ENCODE measurements at regions not wholly inside any gene's neighbourhood (a gene's known extent, or its start where the extent isn't known, plus 50 kb on each side); places are given as distances from the start of the nearest gene placed in this dataset.

- TF ChIP-seq EP300 (IDR thresholded peaks at IDR 0.05) (no peak), CTCF (IDR thresholded peaks at IDR 0.05) (no peak), POLR2A (IDR thresholded peaks at IDR 0.05) (no peak)
- Histone ChIP-seq H3K27me3 (no peaks in the 10 kb centered on the region), H3K4me1 (peaks cover 0 to 4% (median 2%) of the 10 kb centered on the region in 4 donors), H3K9me3 (peaks cover 0 to 13% (median 0%) of the 10 kb centered on the region in 4 donors), H3K4me3 (no peak overlapping the region), H3K36me3 (no peaks in the 10 kb centered on the region), H3K27ac (no peak overlapping the region)
- no peak for DNase-seq
- intact Hi-C loops (cut with DNase I) = no loop called here
- WGBS, 2 donors = 64 to 87% methylated on average over 2 of the region's 2 CpGs
Measured at GRCh38 chr15:98381446-98381845, 266.9 kb upstream of the IGF1R start.

GRCh38 chr15:98382139-98382538, 266.2 kb upstream of the IGF1R start:
- intact Hi-C loops (cut with DNase I) = no loop called here
- WGBS, 2 donors = 67 to 72% methylated on average over 6 of the region's 6 CpGs
- H3K36me3 ChIP-seq = no peaks in the 10 kb centered on the region
- peaks cover 0 to 12% (median 0%) of the 10 kb centered on the region in 4 donors for H3K9me3 ChIP-seq
- H3K4me1 ChIP-seq = no peaks in the 10 kb centered on the region
- no peaks in the 10 kb centered on the region for H3K27me3 ChIP-seq
- no peak for DNase-seq
- no peak overlapping the region for H3K27ac ChIP-seq
- H3K4me3 ChIP-seq = no peak overlapping the region
- TF ChIP-seq CTCF (IDR thresholded peaks at IDR 0.05) = no peak
- TF ChIP-seq EP300 (IDR thresholded peaks at IDR 0.05) = no peak
- TF ChIP-seq POLR2A (IDR thresholded peaks at IDR 0.05) = no peak
- TF ChIP-seq POLR2AphosphoS5 (IDR thresholded peaks at IDR 0.05) = no peak

GRCh38 chr15:98383571-98383970, 264.8 kb upstream of the IGF1R start:
- TF ChIP-seq CTCF (IDR thresholded peaks at IDR 0.05) (no peak), EP300 (IDR thresholded peaks at IDR 0.05) (no peak), POLR2AphosphoS5 (IDR thresholded peaks at IDR 0.05) (no peak), POLR2A (IDR thresholded peaks at IDR 0.05) (no peak)
- no peaks in the 10 kb centered on the region for H3K36me3 ChIP-seq
- no peak overlapping the region for H3K27ac ChIP-seq
- H3K9me3 ChIP-seq = peaks cover 0 to 9% (median 0%) of the 10 kb centered on the region in 4 donors
- H3K27me3 ChIP-seq = no peaks in the 10 kb centered on the region
- DNase-seq = no peak
- intact Hi-C loops (cut with DNase I) = no loop called here
- WGBS, 2 donors = 74 to 81% methylated on average over 2 of the region's 2 CpGs
- H3K4me3 ChIP-seq = no peak overlapping the region
- H3K4me1 ChIP-seq = no peaks in the 10 kb centered on the region

- WGBS, 2 donors = 47 to 55% methylated on average over 9 of the region's 9 CpGs
- no peak for DNase-seq
- H3K4me1 ChIP-seq = no peaks in the 10 kb centered on the region
- H3K4me3 ChIP-seq = no peak overlapping the region
- H3K27me3 ChIP-seq = no peaks in the 10 kb centered on the region
- intact Hi-C loops (cut with DNase I) = no loop called here
- H3K27ac ChIP-seq = no peak overlapping the region
- H3K36me3 ChIP-seq = no peaks in the 10 kb centered on the region
- TF ChIP-seq CTCF (IDR thresholded peaks at IDR 0.05) (no peak), POLR2AphosphoS5 (IDR thresholded peaks at IDR 0.05) (no peak), EP300 (IDR thresholded peaks at IDR 0.05) (no peak), POLR2A (IDR thresholded peaks at IDR 0.05) (no peak)
- peaks cover 0 to 3% (median 0%) of the 10 kb centered on the region in 4 donors for H3K9me3 ChIP-seq
Measured at GRCh38 chr15:98384328-98385029, 263.9 kb upstream of the IGF1R start.

Measured in sigmoid colon (tissue), 6 donors.